GM12878 (cell line): ENCODE measurements at regions not wholly inside any gene's neighbourhood (a gene's known extent, or its start where the extent isn't known, plus 50 kb on each side); places are given as distances from the start of the nearest gene placed in this dataset.

ENCODE experiments used
- ATAC-seq: fragments of 200-7000 bp; cut with Tn5 transposase; 3 replicates; pipeline ENCODE4 v1.9.1; 2020; ENCODE audit warnings: mild to moderate bottlenecking, moderate library complexity
- BruUV-seq: library from RNA; stranded (reverse); fragments of 400-500 nt; replicated peaks from 2 replicates; lab custom pipeline; 2021; lab: Mats Ljungman, UMichigan
- CTCF ChIA-PET: fragments of 300-600 bp; sonication (Branson Sonifier 250); formaldehyde crosslinking; extraction: SDS; loops from one replicate; lab custom pipeline; 2021; ENCODE audit warnings: inconsistent platforms; lab: Yijun Ruan, JAX
- POLR2A ChIA-PET: fragments of 350-600 bp; formaldehyde crosslinking; extraction: SDS; loops from one replicate; lab custom pipeline; 2021; ENCODE audit warnings: inconsistent platforms; lab: Charles Lee
- RAD21 ChIA-PET: fragments of 300-600 bp; sonication (Branson Sonifier 250); formaldehyde crosslinking; loops from one replicate; lab custom pipeline; 2023; ENCODE audit warnings: antibody characterized with exemption; ENCODE audit not compliant: unreplicated experiment; lab: Charles Lee
- SMC1A ChIA-PET: fragments of 300-600 bp; sonication (Branson Sonifier 250); formaldehyde crosslinking; loops from one replicate; lab custom pipeline; 2023; ENCODE audit not compliant: unreplicated experiment, uncharacterized antibody; lab: Charles Lee
- DNase-seq: peaks from one replicate; pipeline ENCODE4 v3.0.0-alpha.2; 2011; ENCODE audit warnings: low read depth, low spot score
- FAIRE-seq: peaks from 3 replicates; lab custom pipeline; 2011; peaks lifted over from hg19 to GRCh38; lab: Jason Lieb, UNC
- H2AFZ ChIP-seq: 2 replicates; pipeline ENCODE4 v1.6.0; 2011; ENCODE audit warnings: low read depth, low read length, control low read depth; ENCODE audit not compliant: control insufficient read depth
- H3K27ac ChIP-seq: 2 replicates; pipeline ENCODE4 v1.5.1; 2011; ENCODE audit warnings: control low read depth; ENCODE audit not compliant: control insufficient read depth, insufficient read depth
- H3K27me3 ChIP-seq, 2 experiments: replicated peaks in 1 of 2; 2 replicates each; pipeline versions ENCODE4 v1.6.0 to v1.6.1; 2011; ENCODE audit warnings: low read length in 1 of 2; ENCODE audit not compliant: control insufficient read depth in 2 of 2, insufficient read depth in 2 of 2
- H3K36me3 ChIP-seq, 2 experiments: 2 replicates each; pipeline ENCODE4 v1.5.1; 2011; ENCODE audit warnings: low read length in 1 of 2; ENCODE audit not compliant: control insufficient read depth in 2 of 2, insufficient read depth in 2 of 2
- H3K4me1 ChIP-seq: 2 replicates; pipeline ENCODE4 v1.6.1; 2011; ENCODE audit warnings: mild to moderate bottlenecking, low read length, moderate library complexity, mixed read lengths; ENCODE audit not compliant: control insufficient read depth, insufficient read depth
- H3K4me2 ChIP-seq: 2 replicates; pipeline ENCODE4 v1.6.0; 2011; ENCODE audit warnings: control low read depth; ENCODE audit not compliant: control insufficient read depth, insufficient read depth
- H3K4me3 ChIP-seq: fragments of 200-600 bp; sonication (generic); 2 replicates; pipeline ENCODE4 v1.5.1; 2016
- H3K79me2 ChIP-seq: 2 replicates; pipeline ENCODE4 v1.6.0; 2011; ENCODE audit warnings: low read length; ENCODE audit not compliant: control insufficient read depth, insufficient read depth
- H3K9ac ChIP-seq: 2 replicates; pipeline ENCODE4 v1.8.0; 2011; ENCODE audit warnings: low read length, control low read depth, mixed read lengths; ENCODE audit not compliant: control insufficient read depth, insufficient read depth
- H3K9me3 ChIP-seq: replicated peaks from 3 replicates; pipeline ENCODE4 v1.5.1; 2011; ENCODE audit warnings: mild to moderate bottlenecking, low read length; ENCODE audit not compliant: control insufficient read depth, insufficient read depth
- H4K20me1 ChIP-seq: 2 replicates; pipeline ENCODE4 v1.6.0; 2011; ENCODE audit not compliant: control insufficient read depth, insufficient read depth
- BACH1 ChIP-seq: fragments of 450-650 bp; IDR thresholded peaks from 2 replicates; pipeline ENCODE4 v1.6.1; 2017; ENCODE audit warnings: mild to moderate bottlenecking, borderline replicate concordance
- CBX5 ChIP-seq: sonication (generic); IDR thresholded peaks from 2 replicates; pipeline ENCODE4 v1.6.1; 2016; ENCODE audit warnings: low read depth, moderate library complexity, mild to moderate bottlenecking, inconsistent platforms
- HCFC1 ChIP-seq: fragments of 150-350 bp; IDR thresholded peaks from 2 replicates; pipeline ENCODE4 v1.6.1; 2014; ENCODE audit warnings: low read length
- HDGF ChIP-seq: fragments of 450-650 bp; IDR thresholded peaks from 2 replicates; pipeline ENCODE4 v1.6.1; 2016; ENCODE audit warnings: antibody characterized with exemption
- IKZF1 ChIP-seq: fragments of 450-650 bp; conservative IDR thresholded peaks from 2 replicates; pipeline ENCODE4 v1.6.1; 2017; ENCODE audit warnings: antibody characterized with exemption, mild to moderate bottlenecking
- LARP7 ChIP-seq: fragments of 450-650 bp; IDR thresholded peaks from 2 replicates; pipeline ENCODE4 v1.6.1; 2017; ENCODE audit warnings: mild to moderate bottlenecking
- MEF2B ChIP-seq: fragments of 450-650 bp; IDR thresholded peaks from 2 replicates; pipeline ENCODE4 v1.6.1; 2018; ENCODE audit warnings: mild to moderate bottlenecking, moderate library complexity; ENCODE audit not compliant: partially characterized antibody, poor library complexity, severe bottlenecking
- MYC ChIP-seq: IDR thresholded peaks from 2 replicates; pipeline ENCODE4 v1.6.1; 2011; ENCODE audit warnings: mild to moderate bottlenecking, low read length, moderate library complexity, inconsistent platforms; ENCODE audit not compliant: insufficient read depth, insufficient replicate concordance, insufficient read length, severe bottlenecking
- NBN ChIP-seq: fragments of 450-650 bp; IDR thresholded peaks from 2 replicates; pipeline ENCODE4 v1.6.1; 2016
- NFYA ChIP-seq: IDR thresholded peaks from 2 replicates; pipeline ENCODE4 v1.6.1; 2011; ENCODE audit warnings: low read depth, mild to moderate bottlenecking, low read length, improper control_type of control experiment, borderline replicate concordance
- RBBP5 ChIP-seq: fragments of 200-600 bp; sonication (generic); conservative IDR thresholded peaks from 2 replicates; pipeline ENCODE4 v1.6.1; 2016
- SMAD1 ChIP-seq: fragments of 450-650 bp; IDR thresholded peaks from 2 replicates; pipeline ENCODE4 v1.6.1; 2018; ENCODE audit warnings: mild to moderate bottlenecking, low read depth; ENCODE audit not compliant: partially characterized antibody
- ZNF207 ChIP-seq: fragments of 450-650 bp; IDR thresholded peaks from 2 replicates; pipeline ENCODE4 v1.6.1; 2014; ENCODE audit warnings: antibody characterized with exemption, mild to moderate bottlenecking, borderline replicate concordance
- WGBS: methylation state at CpG from one replicate; pipeline ENCODE4 v1.1.6; 2016; ENCODE audit warnings: low lambda C conversion rate; ENCODE audit not compliant: insufficient replicate concordance, insufficient coverage; ENCODE audit errors: missing lambda C conversion rate; 5-methylcytosine and 5-hydroxymethylcytosine counted together
- in situ Hi-C: fragments of 300-500 bp; cut with MboI; formaldehyde crosslinking; loops from 9 replicates; pipeline ENCODE4 v1.14.3; 2018; ENCODE audit warnings: mixed read lengths
- intact Hi-C: fragments of 100-400 bp; cut with micrococcal nuclease; formaldehyde crosslinking; loops from one replicate; pipeline ENCODE4 v1.14.2; 2022; ENCODE audit not compliant: unreplicated experiment
- TF ChIP-seq, protein P1 (sequence below): IDR thresholded peaks from 2 replicates; pipeline ENCODE4 v1.6.1; 2011; ENCODE audit warnings: borderline replicate concordance, low read depth, mild to moderate bottlenecking, moderate library complexity, low read length; ENCODE audit not compliant: insufficient read depth, poor library complexity, severe bottlenecking
- TF ChIP-seq, protein P2 (sequence below): fragments of 150-350 bp; IDR thresholded peaks from 2 replicates; pipeline ENCODE4 v1.6.1; 2016; ENCODE audit warnings: low read depth, low read length
- TF ChIP-seq, protein P3 (sequence below): fragments of 450-650 bp; IDR thresholded peaks from 2 replicates; pipeline ENCODE4 v1.6.1; 2017; ENCODE audit warnings: mild to moderate bottlenecking, moderate library complexity

DNA sequence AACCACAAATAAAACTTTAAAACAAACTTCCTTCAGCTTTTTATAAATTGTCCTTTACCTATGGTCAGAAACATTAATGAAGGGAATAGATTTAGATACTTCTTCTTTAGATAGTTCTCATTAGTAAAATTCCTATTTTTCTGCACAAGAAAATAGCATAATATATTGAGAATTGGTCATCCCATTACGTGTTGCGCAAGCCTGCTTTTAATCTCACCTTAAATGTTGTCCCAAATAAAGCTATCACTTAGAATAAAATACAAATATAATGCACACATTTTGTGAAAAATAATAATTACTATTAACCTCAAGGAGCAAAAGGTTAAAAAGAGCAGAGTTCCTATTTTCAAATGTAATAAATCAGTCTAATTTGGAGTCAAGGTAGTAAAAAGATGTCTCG, 95.2 kb upstream of the TTC29 start:
- Histone ChIP-seq H3K79me2 (no peaks in the 10 kb centered on the region), H3K27ac (no peak overlapping the region), H4K20me1 (no peaks in the 10 kb centered on the region), H3K4me2 (no peak overlapping the region), H3K4me3 (no peak overlapping the region), H3K9ac (no peak overlapping the region), H3K4me1 (no peaks in the 10 kb centered on the region), H3K36me3 (no peaks in the 10 kb centered on the region), H3K27me3 (no peaks in the 10 kb centered on the region; a peak in 2 of 4 replicates), H2AFZ (no peak overlapping the region), H3K9me3 (no peaks in the 10 kb centered on the region)
- ChIA-PET POLR2A (no interaction called here), RAD21 (interaction anchor here (1.7 kb wide), 1 partner anchor 56 kb away, joined by 7 read pairs; no protein-coding TSS in a partner anchor), CTCF (interaction anchor here (1.3 kb wide), 1 partner anchor 23 kb away, joined by 5 read pairs; no protein-coding TSS in a partner anchor), SMC1A (no interaction called here)
- ATAC-seq (no peak), DNase-seq (no peak), FAIRE-seq (no peak)
- no TSS peak for BruUV-seq
- intact Hi-C loops (no loop called here), in situ Hi-C loops (no loop called here)
- WGBS, result 46% methylated on average over 3 of the region's 3 CpGs
- TF ChIP-seq, protein P1, sequence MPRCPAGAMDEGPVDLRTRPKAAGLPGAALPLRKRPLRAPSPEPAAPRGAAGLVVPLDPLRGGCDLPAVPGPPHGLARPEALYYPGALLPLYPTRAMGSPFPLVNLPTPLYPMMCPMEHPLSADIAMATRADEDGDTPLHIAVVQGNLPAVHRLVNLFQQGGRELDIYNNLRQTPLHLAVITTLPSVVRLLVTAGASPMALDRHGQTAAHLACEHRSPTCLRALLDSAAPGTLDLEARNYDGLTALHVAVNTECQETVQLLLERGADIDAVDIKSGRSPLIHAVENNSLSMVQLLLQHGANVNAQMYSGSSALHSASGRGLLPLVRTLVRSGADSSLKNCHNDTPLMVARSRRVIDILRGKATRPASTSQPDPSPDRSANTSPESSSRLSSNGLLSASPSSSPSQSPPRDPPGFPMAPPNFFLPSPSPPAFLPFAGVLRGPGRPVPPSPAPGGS, result no peak
- TF ChIP-seq BACH1 (no peak), RBBP5 (no peak), IKZF1 (no peak), LARP7 (no peak), MEF2B (no peak), NBN (no peak), HCFC1 (no peak), ZNF207 (no peak), CBX5 (no peak), HDGF (no peak), SMAD1 (no peak), MYC (no peak), NFYA (no peak)
- TF ChIP-seq, protein P2, sequence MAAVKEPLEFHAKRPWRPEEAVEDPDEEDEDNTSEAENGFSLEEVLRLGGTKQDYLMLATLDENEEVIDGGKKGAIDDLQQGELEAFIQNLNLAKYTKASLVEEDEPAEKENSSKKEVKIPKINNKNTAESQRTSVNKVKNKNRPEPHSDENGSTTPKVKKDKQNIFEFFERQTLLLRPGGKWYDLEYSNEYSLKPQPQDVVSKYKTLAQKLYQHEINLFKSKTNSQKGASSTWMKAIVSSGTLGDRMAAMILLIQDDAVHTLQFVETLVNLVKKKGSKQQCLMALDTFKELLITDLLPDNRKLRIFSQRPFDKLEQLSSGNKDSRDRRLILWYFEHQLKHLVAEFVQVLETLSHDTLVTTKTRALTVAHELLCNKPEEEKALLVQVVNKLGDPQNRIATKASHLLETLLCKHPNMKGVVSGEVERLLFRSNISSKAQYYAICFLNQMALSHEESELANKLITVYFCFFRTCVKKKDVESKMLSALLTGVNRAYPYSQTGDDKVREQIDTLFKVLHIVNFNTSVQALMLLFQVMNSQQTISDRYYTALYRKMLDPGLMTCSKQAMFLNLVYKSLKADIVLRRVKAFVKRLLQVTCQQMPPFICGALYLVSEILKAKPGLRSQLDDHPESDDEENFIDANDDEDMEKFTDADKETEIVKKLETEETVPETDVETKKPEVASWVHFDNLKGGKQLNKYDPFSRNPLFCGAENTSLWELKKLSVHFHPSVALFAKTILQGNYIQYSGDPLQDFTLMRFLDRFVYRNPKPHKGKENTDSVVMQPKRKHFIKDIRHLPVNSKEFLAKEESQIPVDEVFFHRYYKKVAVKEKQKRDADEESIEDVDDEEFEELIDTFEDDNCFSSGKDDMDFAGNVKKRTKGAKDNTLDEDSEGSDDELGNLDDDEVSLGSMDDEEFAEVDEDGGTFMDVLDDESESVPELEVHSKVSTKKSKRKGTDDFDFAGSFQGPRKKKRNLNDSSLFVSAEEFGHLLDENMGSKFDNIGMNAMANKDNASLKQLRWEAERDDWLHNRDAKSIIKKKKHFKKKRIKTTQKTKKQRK, result no peak
- TF ChIP-seq, protein P3, sequence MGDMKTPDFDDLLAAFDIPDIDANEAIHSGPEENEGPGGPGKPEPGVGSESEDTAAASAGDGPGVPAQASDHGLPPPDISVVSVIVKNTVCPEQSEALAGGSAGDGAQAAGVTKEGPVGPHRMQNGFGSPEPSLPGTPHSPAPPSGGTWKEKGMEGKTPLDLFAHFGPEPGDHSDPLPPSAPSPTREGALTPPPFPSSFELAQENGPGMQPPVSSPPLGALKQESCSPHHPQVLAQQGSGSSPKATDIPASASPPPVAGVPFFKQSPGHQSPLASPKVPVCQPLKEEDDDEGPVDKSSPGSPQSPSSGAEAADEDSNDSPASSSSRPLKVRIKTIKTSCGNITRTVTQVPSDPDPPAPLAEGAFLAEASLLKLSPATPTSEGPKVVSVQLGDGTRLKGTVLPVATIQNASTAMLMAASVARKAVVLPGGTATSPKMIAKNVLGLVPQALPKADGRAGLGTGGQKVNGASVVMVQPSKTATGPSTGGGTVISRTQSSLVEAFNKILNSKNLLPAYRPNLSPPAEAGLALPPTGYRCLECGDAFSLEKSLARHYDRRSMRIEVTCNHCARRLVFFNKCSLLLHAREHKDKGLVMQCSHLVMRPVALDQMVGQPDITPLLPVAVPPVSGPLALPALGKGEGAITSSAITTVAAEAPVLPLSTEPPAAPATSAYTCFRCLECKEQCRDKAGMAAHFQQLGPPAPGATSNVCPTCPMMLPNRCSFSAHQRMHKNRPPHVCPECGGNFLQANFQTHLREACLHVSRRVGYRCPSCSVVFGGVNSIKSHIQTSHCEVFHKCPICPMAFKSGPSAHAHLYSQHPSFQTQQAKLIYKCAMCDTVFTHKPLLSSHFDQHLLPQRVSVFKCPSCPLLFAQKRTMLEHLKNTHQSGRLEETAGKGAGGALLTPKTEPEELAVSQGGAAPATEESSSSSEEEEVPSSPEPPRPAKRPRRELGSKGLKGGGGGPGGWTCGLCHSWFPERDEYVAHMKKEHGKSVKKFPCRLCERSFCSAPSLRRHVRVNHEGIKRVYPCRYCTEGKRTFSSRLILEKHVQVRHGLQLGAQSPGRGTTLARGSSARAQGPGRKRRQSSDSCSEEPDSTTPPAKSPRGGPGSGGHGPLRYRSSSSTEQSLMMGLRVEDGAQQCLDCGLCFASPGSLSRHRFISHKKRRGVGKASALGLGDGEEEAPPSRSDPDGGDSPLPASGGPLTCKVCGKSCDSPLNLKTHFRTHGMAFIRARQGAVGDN, result no peak
